Activated CD4-positive, alpha-beta T cell treated with anti-CD3 and anti-CD28 coated beads, Interleukin-2, amount 10 ng/mL, durations not matched to agents 7 days and 5 days (primary cell): ENCODE measurements at regions not wholly inside any gene's neighbourhood (a gene's known extent, or its start where the extent isn't known, plus 50 kb on each side); places are given as distances from the start of the nearest gene placed in this dataset.
"Not testable (repeated sequence)": the region's sequence is repeated elsewhere in the genome, so short reads cannot be mapped to it uniquely, and the experiment has no call there.

Experiments used
- CTCF ChIA-PET: fragments of 350-600 bp; sonication (Branson Sonifier 250); formaldehyde crosslinking; loops from one replicate; lab custom pipeline; 2021; ENCODE audit warnings: antibody characterized with exemption; lab: Charles Lee
- POLR2A ChIA-PET: fragments of 350-600 bp; sonication (Branson Sonifier 250); formaldehyde crosslinking; loops from one replicate; lab custom pipeline; 2021; ENCODE audit warnings: antibody characterized with exemption; lab: Charles Lee
- DNase-seq: peaks from one replicate; pipeline ENCODE4 v3.0.0-alpha.2; 2020
- H3K27ac Mint-ChIP-seq: one replicate; pipeline ENCODE4 v1.8.0; 2021; ENCODE audit warnings: mild to moderate bottlenecking, moderate library complexity, mixed read lengths
- H3K27me3 Mint-ChIP-seq: one replicate; pipeline ENCODE4 v1.8.0; 2021; ENCODE audit warnings: mixed read lengths
- H3K36me3 Mint-ChIP-seq: one replicate; pipeline ENCODE4 v1.8.0; 2021; ENCODE audit warnings: low read depth, mixed read lengths
- H3K4me1 Mint-ChIP-seq: one replicate; pipeline ENCODE4 v1.8.0; 2021; ENCODE audit warnings: mixed read lengths
- H3K4me3 Mint-ChIP-seq: one replicate; pipeline ENCODE4 v1.8.0; 2021; ENCODE audit warnings: mild to moderate bottlenecking, moderate library complexity, mixed read lengths
- H3K9me3 Mint-ChIP-seq: one replicate; pipeline ENCODE4 v1.8.0; 2021; ENCODE audit warnings: mixed read lengths

DNA sequence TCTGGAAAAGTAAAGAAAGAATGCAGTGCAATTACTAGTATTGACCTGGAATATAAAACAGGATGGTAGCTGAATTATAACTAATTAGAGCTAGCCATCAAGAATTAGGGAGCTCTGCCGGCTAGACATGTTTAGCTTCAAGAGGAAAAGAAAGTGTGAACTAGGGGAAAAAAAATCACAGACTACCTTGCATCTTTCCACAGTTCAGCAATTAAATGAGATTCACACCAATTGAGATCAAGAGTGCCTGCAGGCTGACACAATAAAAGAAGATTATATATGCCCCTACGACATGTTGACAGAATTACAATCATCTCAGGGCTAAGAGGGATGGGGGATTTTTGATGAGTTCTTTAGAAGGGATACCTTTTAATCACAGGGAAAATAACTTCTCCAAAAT lies 303.3 kb upstream of the CELF2 start:
- POLR2A ChIA-PET, result no interaction called here
- no peak for DNase-seq
- Mint-ChIP-seq H3K4me1 (no peaks in the 10 kb centered on the region), H3K4me3 (no peak overlapping the region), H3K27ac (no peak overlapping the region), H3K9me3 (no peaks in the 10 kb centered on the region), H3K27me3 (peaks cover 3% of the 10 kb centered on the region), H3K36me3 (no peaks in the 10 kb centered on the region)
- CTCF ChIA-PET, result interaction anchor here (1.3 kb wide), 1 partner anchor 11 kb away, joined by 5 read pairs; no protein-coding TSS in a partner anchor

DNA sequence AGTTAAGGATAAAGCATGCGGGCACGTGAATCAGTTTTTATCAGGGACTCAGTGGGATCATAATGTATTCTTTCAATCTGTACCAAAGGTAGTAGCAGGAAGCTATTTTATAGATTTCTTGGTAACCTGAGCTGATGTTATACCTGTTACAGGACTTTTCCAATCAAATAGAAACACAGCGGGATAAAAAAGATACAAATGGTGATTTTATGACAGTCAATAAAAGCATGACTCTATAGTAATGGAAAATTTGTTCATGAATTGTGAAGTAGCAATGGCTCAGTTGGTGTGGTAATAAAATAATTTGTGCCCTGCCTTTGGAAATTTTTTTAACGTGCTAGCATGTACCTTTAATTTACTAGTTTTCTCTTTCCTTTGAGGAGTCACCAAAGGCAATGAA lies 300.7 kb upstream of the CELF2 start:
- no peaks in the 10 kb centered on the region for H3K36me3 Mint-ChIP-seq
- no peak overlapping the region for H3K27ac Mint-ChIP-seq
- CTCF ChIA-PET, result no interaction called here
- DNase-seq, result no peak
- no peaks in the 10 kb centered on the region for H3K4me1 Mint-ChIP-seq
- H3K4me3 Mint-ChIP-seq, result no peak overlapping the region
- peaks cover 3% of the 10 kb centered on the region for H3K27me3 Mint-ChIP-seq
- POLR2A ChIA-PET, result no interaction called here
- no peaks in the 10 kb centered on the region for H3K9me3 Mint-ChIP-seq

DNA sequence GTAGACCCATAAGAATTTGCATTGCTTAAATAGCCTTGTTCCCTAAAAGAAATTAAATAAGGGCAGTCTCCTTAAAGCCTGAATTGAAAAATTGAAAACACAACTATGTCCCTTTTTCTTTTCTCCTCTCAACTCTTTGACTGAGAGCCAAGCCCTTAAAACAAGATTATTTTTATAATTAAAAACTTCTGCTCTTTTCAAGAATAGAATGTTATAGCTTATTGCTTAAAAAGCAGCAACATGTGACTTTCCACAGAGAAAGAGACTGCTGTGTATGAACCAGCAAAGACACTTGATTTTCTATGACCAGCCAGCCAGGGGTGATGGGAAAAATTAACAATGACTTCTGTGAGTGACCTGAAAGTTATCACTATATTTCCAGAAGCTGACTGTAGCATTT lies 295.2 kb upstream of the CELF2 start:
- Mint-ChIP-seq H3K4me1 (no peaks in the 10 kb centered on the region), H3K36me3 (no peaks in the 10 kb centered on the region), H3K4me3 (no peak overlapping the region), H3K27me3 (no peaks in the 10 kb centered on the region), H3K9me3 (no peaks in the 10 kb centered on the region), H3K27ac (no peak overlapping the region)
- POLR2A ChIA-PET, result no interaction called here
- CTCF ChIA-PET, result no interaction called here
- no peak for DNase-seq

DNA sequence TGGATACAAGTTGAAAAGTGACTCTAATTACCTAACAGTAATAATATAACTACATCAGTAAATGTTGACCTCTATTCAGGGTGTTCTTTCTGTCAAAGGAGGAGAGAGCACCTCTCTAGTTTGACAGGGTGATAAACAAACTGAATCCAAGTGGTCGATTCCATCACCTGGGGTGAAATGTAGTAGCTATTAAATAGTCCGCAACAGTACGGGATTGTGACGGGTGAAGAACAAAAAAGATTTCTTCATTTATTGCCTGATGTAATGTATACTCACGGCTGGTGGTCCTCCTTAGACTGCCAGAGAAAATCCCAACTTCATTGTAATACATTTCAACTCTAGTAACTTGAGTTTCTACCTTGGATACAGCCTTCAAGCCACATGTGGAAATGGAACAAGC lies 292.5 kb upstream of the CELF2 start:
- CTCF ChIA-PET, result interaction anchor here (1.3 kb wide), 1 partner anchor 11 kb away, joined by 5 read pairs; no protein-coding TSS in a partner anchor
- Mint-ChIP-seq H3K4me3 (no peak overlapping the region), H3K9me3 (no peaks in the 10 kb centered on the region), H3K27me3 (no peaks in the 10 kb centered on the region), H3K36me3 (no peaks in the 10 kb centered on the region), H3K27ac (no peak overlapping the region), H3K4me1 (no peaks in the 10 kb centered on the region)
- POLR2A ChIA-PET, result no interaction called here
- no peak for DNase-seq

DNA sequence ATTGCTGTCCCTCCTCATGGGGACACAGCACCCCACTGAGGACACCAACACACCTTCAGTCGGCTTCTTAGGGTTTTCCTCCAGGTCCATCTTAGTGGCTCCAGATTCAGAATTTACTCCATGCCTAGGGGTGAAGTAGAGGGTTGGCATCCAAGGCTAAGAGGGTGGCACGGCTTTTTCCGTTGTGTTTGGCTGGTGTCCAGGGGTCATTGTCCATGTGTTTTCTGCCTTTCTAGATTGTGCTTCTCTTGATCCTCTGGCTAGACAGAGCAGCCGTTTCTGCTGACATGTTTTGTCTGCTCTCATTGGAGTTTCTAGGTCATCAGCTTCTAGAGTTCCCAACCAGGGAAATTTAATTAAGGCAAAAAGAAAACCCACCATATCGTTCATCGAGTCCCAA lies 291.6 kb upstream of the CELF2 start:
- no peaks in the 10 kb centered on the region for H3K4me1 Mint-ChIP-seq
- ChIA-PET CTCF (interaction anchor here (1.3 kb wide), 1 partner anchor 12 kb away, joined by 5 read pairs; no protein-coding TSS in a partner anchor), POLR2A (no interaction called here)
- no peaks in the 10 kb centered on the region for H3K27me3 Mint-ChIP-seq
- no peaks in the 10 kb centered on the region for H3K36me3 Mint-ChIP-seq
- H3K9me3 Mint-ChIP-seq, result no peaks in the 10 kb centered on the region
- H3K4me3 Mint-ChIP-seq, result no peak overlapping the region
- H3K27ac Mint-ChIP-seq, result no peak overlapping the region
- DNase-seq, result no peak

DNA sequence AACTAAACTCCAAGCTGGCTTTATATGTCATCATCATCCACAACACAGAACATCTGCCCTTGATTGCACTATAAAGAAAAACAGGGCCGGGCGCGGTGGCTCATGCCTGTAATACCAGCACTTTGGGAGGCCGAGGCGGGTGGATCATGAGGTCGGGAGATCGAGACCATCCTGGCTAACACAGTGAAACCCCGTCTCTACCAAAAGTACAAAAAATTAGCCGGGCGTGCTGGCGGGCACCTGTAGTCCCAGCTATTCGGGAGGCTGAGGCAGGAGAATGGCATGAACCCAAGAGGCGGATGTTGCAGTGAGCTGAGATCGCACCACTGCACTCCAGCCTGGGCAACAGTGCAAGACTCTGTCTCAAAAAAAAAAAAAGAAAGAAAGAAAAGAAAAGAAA lies 290.3 kb upstream of the CELF2 start:
- H3K4me3 Mint-ChIP-seq, H3K36me3 Mint-ChIP-seq, CTCF ChIA-PET, H3K27ac Mint-ChIP-seq, H3K27me3 Mint-ChIP-seq, H3K9me3 Mint-ChIP-seq, H3K4me1 Mint-ChIP-seq, DNase-seq, POLR2A ChIA-PET: not testable (repeated sequence)

DNA sequence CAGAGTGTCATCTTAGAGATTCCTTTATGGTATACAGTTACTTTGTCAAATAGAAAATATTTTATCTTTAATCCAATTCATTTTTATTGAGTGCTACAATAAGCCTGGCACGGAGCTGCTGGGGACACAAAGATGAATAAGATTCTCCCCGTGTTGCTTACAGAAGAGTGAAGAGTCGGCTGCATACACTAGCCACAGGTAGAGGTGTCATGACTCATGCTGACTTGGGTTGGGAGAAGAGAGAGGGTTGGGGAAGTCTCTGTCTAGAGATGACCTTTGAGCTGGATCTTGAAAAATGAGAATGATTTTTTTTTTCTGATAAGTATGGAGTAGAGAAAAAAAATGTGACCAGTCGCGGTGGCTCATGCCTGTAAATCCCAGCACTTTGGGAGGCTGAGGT lies 289.9 kb upstream of the CELF2 start:
- Mint-ChIP-seq H3K27me3 (no peaks in the 10 kb centered on the region), H3K4me1 (no peaks in the 10 kb centered on the region), H3K27ac (no peak overlapping the region), H3K36me3 (no peaks in the 10 kb centered on the region), H3K9me3 (no peaks in the 10 kb centered on the region), H3K4me3 (no peak overlapping the region)
- DNase-seq, result no peak
- CTCF ChIA-PET, result no interaction called here
- POLR2A ChIA-PET, result no interaction called here

DNA sequence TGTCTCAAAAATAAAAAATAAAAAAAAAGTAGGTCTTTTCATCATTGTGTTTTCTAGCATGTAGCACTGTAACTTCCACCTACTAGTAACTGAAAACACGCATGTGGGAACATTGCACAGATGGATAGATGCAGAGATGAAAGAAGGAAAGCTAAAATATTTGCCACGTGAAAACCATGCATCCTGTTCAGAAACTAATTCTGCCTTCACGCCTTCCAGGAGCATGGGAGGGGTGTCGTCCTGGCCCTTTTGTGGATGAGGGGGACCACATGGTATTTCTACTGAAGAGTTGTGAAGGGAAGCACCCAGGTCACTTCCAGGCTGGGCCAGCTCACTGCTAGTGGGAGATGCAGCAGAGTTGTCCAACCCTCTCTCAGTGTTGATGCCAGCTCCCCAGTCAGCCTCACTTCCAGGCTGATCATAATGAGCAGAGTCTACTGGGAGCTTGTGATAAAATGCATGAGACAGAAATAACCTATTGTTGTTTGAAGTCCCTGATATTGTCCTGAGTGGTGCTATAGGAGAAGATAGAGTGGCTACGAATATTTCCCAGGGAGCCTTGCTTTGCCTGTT lies 287.1 kb upstream of the CELF2 start:
- ChIA-PET CTCF (no interaction called here), POLR2A (no interaction called here)
- no peaks in the 10 kb centered on the region for H3K27me3 Mint-ChIP-seq
- no peaks in the 10 kb centered on the region for H3K4me1 Mint-ChIP-seq
- H3K27ac Mint-ChIP-seq, result no peak overlapping the region
- no peak overlapping the region for H3K4me3 Mint-ChIP-seq
- no peaks in the 10 kb centered on the region for H3K9me3 Mint-ChIP-seq
- no peak for DNase-seq
- H3K36me3 Mint-ChIP-seq, result no peaks in the 10 kb centered on the region

DNA sequence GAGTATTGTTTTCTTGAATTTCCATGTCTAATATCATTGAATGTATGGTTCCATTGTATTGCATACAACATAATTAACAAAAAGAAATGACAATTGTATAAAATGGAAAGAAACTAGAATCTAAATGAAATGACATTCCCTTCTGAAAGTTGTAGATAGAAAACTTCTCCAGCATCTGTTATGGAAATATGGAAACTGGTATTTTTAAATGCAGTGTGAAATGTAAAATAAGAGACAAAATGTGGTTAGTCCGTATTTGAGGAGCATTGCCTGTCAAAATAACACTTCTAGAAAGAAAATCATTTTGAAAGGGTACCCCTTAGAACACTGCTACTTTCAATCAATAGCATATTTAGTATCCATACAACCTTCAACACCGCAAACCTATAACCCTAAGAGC lies 286.3 kb upstream of the CELF2 start:
- ChIA-PET POLR2A (no interaction called here), CTCF (no interaction called here)
- DNase-seq, result no peak
- Mint-ChIP-seq H3K27ac (no peak overlapping the region), H3K36me3 (no peaks in the 10 kb centered on the region), H3K9me3 (no peaks in the 10 kb centered on the region), H3K27me3 (peaks cover 4% of the 10 kb centered on the region), H3K4me3 (no peak overlapping the region), H3K4me1 (no peaks in the 10 kb centered on the region)

DNA sequence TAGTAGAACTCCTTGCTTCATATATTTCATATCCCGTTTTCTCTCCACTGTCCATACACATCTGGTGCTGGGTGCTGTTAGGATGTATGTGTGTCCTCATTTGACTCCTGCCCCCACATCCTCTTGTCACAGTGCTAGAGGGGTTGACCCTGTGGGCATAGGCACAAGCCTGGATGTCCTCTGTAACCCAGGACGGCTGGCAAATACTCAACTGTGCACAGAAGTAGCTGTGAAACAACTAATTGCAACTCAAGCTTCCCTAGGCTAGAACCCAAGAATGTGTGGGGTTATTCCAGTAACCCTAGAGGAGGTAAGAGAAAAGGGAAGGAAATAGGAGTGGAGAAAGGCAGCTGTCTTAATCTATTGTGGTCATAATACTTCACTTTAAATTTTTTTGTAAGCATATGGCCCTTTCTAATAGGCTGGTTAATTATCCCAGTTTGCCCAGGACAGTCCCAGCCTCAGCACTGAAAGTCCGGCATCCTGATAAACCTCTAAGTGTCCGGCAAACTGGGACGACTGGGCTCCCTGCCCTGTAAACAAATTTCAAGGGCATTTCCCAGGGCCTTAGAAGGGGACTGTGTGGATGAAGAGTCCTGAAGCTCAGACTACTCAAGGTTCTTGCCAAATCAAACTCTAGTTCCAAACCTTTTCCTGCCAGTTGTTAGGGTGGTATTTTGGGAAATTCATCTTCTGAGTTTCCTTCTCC lies 283.2 kb upstream of the CELF2 start:
- POLR2A ChIA-PET, result interaction anchor here (0.5 kb wide), 1 partner anchor 195 kb away, joined by 3 read pairs; no protein-coding TSS in a partner anchor
- CTCF ChIA-PET, result no interaction called here
- no peak for DNase-seq
- Mint-ChIP-seq H3K27me3 (peaks cover 5% of the 10 kb centered on the region), H3K9me3 (no peaks in the 10 kb centered on the region), H3K4me1 (no peaks in the 10 kb centered on the region), H3K4me3 (no peak overlapping the region), H3K27ac (no peak overlapping the region), H3K36me3 (no peaks in the 10 kb centered on the region)

DNA sequence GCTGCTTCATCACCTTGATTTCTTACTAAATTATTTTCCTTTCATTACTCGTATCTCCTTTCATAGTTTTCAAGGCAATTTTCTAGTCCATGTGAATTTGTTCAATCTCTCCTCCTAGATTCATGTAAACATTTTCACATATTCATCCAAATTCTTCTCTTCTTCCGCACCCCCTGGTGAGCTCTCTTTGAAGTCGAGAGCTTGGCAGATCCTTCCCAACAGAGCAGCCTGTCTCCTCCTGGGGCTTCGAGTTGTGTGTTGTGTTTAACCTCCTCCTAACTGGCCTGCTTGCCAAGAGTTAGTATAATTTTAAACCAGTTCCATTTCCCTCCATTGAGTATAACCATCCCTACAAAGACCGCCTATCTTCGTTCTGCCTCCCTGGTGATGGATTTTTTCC lies 272.4 kb upstream of the CELF2 start:
- no peak overlapping the region for H3K4me3 Mint-ChIP-seq
- no peak overlapping the region for H3K27ac Mint-ChIP-seq
- peaks cover 1% of the 10 kb centered on the region for H3K27me3 Mint-ChIP-seq
- peaks cover 8% of the 10 kb centered on the region for H3K9me3 Mint-ChIP-seq
- ChIA-PET POLR2A (no interaction called here), CTCF (no interaction called here)
- H3K4me1 Mint-ChIP-seq, result no peaks in the 10 kb centered on the region
- no peak for DNase-seq
- no peaks in the 10 kb centered on the region for H3K36me3 Mint-ChIP-seq

DNA sequence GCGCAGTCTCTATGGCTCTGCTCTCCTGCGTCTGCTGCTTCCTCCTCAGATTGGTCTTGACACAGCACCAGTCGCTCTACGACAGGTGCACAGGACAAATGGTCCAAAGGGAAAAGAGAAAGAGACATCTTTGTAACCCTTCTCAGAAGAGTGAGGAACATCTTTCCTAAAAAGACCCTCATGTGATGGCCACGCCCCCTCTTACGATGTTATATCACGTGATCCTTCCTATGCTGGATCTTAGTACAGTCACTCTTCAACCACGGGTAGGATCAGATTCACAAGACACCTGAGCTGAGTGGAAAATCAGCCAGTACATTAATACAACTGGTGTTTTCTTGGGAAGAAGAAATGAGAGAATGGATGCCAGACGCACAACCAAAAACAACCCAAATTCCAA lies 262.2 kb upstream of the CELF2 start:
- Mint-ChIP-seq H3K27ac (no peak overlapping the region), H3K27me3 (no peaks in the 10 kb centered on the region), H3K36me3 (no peaks in the 10 kb centered on the region), H3K4me1 (no peaks in the 10 kb centered on the region), H3K4me3 (no peak overlapping the region), H3K9me3 (no peaks in the 10 kb centered on the region)
- POLR2A ChIA-PET, result no interaction called here
- no peak for DNase-seq
- CTCF ChIA-PET, result no interaction called here

DNA sequence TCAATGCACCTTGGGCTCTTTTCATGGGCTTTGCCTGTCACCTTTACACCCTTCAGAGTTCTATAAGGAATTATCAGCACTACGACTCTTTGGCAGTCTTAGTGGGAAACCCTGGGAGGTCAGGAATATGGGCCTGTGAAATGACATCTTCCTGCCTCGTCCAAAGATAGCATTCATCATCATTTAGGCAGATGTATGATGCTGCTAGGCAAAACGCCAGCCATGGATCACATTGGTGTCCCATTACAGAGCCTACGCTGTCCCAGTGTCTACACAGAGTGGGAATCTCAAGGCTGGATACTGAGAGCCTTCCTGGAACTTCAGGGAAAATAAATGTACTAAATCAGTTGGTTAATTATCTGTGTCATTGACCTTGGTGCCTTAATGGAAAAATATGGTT lies 259.4 kb upstream of the CELF2 start:
- no peak overlapping the region for H3K4me3 Mint-ChIP-seq
- CTCF ChIA-PET, result no interaction called here
- H3K36me3 Mint-ChIP-seq, result no peaks in the 10 kb centered on the region
- no peak overlapping the region for H3K27ac Mint-ChIP-seq
- POLR2A ChIA-PET, result no interaction called here
- no peak for DNase-seq
- no peaks in the 10 kb centered on the region for H3K27me3 Mint-ChIP-seq
- H3K4me1 Mint-ChIP-seq, result no peaks in the 10 kb centered on the region
- H3K9me3 Mint-ChIP-seq, result no peaks in the 10 kb centered on the region

DNA sequence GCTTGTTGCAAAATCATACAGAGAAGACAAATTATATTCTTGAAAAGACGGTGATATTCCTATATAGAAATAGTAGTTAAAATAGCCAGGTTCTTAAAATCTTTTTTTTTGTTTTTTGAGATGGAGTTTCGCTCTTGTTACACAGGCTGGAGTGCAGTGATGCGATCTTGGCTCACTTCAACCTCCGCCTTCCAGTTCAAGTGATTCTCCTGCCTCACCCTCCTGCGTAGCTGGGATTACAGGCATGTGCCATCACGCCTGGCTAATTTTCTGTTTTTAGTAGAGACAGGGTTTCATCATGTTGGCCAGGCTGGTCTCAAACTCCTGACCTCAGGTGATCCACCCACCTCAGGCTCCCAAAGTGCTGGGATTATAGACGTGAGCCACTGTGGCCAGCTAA lies 257.9 kb upstream of the CELF2 start:
- H3K9me3 Mint-ChIP-seq, DNase-seq, H3K4me1 Mint-ChIP-seq, CTCF ChIA-PET, POLR2A ChIA-PET, H3K4me3 Mint-ChIP-seq, H3K27me3 Mint-ChIP-seq, H3K27ac Mint-ChIP-seq, H3K36me3 Mint-ChIP-seq: not testable (repeated sequence)
